HG02588 (cell line): ENCODE measurements at regions not wholly inside any gene's neighbourhood (a gene's known extent, or its start where the extent isn't known, plus 50 kb on each side); places are given as distances from the start of the nearest gene placed in this dataset.
A peak's percentile ranks its signal among the peaks of the same experiment; 100 is the strongest.
"Not testable (repeated sequence)": the region's sequence is repeated elsewhere in the genome, so short reads cannot be mapped to it uniquely, and the experiment has no call there.

Experiments used
- ATAC-seq: cut with Tn5 transposase; IDR thresholded peaks from one replicate; pipeline ENCODE4 v1.9.1; 2021; ENCODE audit warnings: mild to moderate bottlenecking, moderate library complexity; ENCODE audit not compliant: unreplicated experiment

DNA sequence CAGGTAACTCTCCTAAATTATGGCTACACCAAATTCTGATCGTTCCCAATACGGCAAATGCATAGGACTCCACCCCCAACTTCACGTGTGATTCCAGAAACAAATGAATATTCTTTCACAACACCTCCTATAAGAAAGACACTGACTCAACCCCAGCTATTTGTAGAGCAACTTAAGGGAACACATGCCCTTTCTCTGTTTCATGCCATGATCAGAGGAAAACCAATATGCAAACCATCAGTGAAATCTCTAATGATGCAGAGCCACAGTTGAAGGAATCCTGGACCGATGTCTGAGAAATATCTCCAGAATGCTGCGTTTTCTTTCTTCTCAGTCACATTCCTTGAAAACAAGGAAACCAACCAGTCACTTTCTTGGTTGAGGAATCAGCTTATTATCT lies 164.2 kb upstream of the PTBP2 start:
- no peak for ATAC-seq

DNA sequence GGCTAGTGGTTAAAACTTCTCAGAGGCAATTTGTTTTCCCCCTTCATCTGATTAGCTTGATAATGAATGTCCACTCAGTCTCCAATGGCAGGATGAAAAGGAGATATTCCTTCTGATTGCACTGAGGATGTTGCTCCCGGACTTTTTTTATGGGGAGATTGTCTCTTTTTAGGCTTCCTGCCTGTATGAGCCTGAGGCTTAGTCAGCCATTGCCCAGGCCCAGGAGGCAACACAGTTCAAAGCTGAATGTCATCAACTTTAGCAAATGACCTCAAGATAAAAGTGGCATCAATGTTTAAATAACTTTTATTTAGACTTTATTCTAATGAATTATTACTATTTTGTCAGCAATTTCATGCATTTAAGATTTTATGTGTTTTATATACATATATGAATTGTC lies 162.9 kb upstream of the PTBP2 start:
- no peak for ATAC-seq

DNA sequence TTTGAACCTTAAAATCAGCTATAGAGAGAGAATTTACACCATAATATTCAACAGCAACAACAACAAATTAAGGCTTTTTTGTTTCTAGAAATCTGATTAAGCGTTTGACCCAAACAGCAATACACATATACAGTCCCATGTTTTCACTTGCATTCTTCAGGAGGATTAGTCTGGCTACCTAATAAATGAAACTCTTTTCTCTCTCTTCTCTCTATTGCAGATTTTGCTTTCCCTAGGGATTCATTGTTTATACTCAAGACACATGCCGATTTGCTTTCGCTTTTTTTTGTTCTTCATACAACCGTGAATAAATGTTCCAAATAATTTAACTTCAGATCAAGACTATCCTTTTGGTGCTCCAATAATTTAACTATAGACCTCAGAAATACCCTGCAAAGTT lies 162.4 kb upstream of the PTBP2 start:
- no peak for ATAC-seq

DNA sequence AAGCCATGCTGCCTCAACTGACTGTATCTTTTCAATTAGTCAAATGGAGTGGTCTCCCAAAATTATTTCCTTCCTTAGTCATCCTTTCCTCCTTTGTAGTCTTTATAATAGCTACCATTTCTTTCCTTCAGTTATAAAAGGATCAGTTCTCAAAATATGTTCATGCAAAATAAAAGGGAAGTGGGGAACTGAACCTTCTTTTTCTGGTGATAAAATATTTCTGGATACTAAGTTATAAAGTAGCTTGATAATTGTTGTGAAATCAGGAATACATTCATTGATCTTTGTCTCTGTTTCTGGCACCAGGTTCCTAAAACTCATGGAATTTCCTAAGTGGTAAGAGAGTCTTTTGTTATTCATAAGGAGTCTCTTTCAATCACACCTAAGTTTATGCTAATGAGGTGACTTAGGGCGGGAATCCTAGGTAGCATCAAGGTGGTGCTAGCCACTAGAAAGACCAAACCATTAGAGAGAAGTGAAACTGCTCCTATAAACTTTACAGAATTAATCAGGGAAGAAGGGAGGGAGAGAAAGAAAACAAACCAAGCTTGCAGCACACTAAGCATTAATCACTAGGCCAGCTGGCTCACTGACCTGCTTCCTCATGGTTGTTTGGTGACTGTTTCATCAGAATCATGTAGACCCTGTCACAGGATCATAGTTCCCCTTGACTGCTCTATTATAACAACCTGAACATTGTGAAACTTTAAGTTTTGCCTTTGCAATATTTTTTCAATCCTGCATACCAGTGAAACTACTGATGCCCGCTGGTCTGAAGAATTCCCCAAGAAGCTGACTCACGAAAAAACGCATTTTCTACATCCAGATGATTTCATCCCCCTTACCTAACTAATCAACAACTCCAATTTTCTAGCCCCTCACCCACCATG lies 161.6 kb upstream of the PTBP2 start:
- ATAC-seq: no peak

DNA sequence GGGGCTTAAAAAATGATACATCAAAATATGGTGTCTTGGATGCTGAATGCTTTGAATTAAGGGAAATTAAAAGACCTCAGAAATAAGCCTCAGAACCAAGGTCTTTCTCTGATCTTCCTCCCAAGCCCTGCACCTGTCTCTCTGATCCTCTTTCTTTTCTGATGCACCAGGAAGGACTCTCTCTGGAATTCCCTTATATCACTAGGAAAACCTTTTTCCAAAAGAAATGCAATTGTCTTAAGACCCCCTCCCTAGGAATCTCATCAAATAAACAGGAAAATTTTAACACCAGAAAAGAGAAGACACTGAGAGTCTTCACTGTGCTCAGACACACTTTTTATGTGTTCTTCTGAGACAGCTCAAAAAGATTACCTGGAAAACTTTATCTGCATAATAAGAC lies 159.5 kb upstream of the PTBP2 start:
- no peak for ATAC-seq

DNA sequence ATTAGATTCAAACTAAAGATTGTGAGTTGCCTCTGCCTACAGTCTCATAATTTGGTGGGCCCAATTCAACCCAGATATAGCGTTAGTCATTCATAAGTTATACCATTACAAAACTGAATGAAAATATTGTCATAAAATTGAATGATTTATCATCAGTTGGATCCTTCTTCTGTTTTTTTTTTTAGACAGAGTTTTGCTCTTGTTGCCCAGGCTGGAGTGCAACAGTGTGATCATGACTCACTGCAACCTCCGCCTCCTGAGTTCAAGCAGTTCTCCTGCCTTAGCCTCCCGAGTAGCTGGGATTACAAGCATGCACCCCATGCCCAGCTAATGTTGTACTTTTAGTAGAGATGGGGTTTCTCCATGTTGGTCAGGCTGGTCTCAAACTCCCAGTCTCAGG lies 157.2 kb upstream of the PTBP2 start:
- ATAC-seq: not testable (repeated sequence)

DNA sequence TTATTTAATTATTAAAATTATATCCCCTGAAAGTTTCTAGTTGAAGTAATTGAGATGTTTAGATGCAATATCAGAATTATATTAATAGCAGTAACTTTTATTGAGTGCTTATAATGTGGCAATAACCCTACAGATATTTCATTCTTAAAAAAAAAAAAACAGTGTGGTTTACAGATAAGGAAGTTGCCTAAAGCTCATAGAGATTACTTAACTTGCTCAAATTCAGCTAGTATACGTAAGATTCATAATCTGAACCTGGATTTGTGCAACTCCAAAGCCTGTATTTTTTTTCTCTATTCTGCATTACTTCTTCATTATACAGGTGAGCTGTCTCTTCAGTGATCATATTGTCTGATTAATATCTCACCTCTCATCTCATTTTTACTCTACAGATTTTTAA lies 156.0 kb upstream of the PTBP2 start:
- no peak for ATAC-seq

DNA sequence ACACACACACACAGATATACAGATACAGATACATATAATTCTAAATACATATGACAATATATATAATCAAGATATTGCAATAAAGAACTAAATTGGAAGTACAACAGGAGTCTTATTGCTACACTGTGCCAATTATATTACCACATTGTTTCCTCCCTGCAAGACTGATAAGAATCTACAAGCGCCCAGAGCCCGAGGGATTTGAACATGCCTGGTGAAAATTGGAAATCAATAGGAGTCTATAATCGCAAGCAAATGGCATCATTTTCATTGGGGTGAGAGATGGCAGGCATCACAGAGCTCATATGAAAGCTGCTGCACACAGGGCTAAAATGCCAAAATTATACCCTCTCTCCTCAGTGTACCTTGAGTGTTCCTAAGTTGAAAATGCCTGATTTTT lies 152.9 kb upstream of the PTBP2 start:
- no peak for ATAC-seq

DNA sequence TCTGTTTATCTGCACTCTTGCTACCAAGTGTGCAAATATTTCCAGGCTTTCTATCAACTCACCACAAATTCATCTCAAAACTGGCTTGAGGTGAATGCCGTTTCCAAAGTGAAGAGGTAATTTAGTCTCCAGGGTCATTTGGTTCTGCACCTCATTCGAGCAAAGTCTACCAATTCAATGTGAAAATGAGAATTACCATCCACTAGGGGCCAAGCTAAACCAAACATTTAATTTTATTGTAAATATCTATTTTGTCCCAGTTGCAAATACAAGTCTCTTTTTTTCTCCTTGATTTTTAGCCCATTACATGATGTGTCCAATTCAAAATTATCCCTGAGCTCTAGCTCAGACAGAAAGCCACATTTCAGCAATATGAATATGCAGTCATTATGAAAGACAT lies 152.3 kb upstream of the PTBP2 start:
- no peak for ATAC-seq

DNA sequence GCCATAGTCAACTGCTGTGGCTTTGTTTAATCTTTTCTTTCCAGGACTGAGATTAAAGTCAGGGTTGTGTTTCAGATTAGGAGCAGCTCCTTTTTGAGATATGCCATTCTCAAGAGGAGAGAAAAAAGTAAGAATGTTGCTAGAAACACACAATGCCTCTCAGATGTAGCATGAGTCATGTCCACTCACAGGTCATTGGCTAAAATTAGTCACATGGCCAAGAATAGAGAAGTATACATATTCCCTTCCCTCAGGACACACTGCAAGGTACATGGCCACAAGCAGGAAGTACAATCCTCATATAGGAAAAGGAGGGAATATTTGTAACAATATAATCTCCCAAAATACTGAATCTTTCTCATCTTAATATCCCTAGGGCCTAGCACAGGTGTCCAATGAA lies 141.9 kb upstream of the PTBP2 start:
- ATAC-seq: no peak

DNA sequence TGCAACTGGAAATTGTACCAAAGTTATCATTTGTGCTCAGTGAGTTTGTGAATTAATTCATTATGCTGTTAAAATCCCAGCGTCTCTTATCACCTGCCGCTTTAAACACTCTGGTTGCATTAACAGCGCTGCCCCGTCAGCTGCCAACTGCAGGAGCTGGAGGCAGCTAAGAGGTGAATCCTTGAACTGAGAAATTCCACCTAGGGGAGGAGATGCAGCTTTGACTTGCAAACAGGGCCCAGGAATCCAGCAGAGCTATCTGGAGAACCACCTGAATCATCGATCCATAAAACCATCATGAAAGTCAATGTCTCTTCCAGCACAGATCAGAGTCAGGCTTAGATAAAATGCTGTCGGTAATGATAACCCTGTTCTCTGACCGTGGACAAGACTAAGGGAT lies 140.7 kb upstream of the PTBP2 start:
- ATAC-seq: no peak

DNA sequence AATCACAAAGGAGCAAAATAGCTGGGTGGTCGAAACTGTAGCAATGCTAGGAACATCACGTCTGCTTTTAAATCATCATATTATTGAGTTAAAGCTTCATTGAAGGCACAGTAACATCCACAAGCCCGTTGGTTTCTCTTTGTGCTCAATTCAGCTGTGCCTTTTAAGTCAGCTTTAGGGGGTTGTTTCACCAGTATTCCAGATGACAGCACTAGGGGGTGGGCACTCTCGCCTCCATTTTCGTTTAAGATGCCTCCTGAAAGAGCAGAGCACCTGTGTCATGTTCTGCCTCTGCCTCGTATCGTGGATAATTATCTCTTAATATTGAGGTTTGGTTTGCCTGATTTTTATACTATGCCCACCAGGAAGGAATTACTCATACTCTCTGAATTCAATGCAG lies 139.8 kb upstream of the PTBP2 start:
- ATAC-seq: no peak

DNA sequence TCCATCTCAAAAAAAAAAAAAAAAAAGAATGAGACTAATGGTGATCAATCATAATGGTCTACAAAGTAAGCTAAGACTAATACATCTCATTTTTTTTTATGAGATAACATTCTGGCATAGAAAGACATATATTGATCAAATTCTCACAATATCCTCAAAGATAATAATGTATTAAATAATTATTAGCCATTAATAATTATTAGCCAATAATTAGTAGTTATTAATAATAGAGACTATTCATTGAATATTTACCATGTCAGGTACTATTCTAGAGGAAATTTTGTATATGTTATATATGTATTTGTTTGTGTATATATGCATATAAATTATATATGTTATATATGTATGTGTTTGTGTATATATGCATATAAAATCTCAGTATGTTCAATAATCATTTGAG lies 137.7 kb upstream of the PTBP2 start:
- no peak for ATAC-seq

DNA sequence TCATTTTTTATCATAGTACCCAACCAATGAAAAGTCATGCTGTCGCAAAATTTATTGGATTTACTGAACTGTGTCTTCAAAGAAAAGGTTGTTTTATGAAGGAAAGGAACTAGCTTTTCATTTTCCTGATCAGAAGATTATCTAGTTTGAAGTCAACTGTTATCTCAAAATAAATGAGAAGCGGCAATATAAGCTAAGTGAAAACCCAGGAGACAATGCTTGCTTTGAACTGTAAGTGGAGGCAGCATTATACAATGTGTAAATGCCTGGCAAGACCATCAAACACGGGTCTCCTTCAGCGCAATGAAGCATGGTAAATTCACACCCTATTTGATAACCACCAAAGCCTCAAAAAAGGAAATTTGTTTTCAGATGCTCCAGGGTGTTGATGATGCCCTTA lies 134.4 kb upstream of the PTBP2 start:
- ATAC-seq: no peak

DNA sequence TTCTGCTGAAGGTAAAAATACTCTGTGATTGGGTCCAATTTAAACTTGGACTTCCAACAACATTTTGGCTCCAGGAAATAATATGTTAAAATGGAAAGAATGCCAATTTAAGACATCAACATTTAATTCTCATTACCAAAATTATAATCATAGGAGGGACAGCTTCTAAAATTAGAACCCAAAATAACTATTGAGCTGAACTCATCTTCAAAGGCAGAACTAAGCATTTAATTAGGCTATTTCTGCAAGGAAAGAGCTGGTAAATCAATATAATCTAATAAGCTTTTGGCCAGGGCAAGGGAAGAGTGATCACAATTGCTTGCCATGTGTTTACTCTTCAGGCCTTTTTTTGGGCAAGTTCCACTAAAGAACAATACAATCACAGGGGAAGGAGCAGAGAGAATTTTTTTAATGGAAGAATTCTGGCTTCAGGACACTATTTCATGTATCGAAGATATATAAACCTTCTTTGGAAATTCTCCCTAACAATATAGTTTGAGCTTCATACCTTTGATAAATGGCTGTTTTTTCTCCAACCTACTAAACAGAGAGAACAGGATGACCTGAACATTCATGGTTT lies 133.1 kb upstream of the PTBP2 start:
- ATAC-seq: no peak

DNA sequence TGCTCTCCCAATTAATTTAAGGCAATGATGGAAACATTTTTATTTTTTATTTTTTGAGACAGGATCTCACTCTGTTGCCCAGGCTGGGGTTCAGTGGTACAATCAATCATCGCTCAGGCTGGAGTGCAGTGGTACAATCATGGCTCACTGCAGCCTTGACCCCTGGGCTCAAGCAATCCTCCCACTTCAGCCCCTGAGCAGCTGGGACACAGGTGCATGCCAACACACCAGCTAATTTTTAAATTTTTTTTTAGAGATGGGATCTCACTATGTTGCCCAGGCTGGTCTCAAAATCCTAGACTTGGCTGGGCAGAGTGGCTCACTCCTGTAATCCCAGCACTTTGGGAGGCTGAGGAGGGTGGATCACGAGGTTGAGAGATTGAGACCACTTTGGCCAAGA lies 126.1 kb upstream of the PTBP2 start:
- ATAC-seq: not testable (repeated sequence)

DNA sequence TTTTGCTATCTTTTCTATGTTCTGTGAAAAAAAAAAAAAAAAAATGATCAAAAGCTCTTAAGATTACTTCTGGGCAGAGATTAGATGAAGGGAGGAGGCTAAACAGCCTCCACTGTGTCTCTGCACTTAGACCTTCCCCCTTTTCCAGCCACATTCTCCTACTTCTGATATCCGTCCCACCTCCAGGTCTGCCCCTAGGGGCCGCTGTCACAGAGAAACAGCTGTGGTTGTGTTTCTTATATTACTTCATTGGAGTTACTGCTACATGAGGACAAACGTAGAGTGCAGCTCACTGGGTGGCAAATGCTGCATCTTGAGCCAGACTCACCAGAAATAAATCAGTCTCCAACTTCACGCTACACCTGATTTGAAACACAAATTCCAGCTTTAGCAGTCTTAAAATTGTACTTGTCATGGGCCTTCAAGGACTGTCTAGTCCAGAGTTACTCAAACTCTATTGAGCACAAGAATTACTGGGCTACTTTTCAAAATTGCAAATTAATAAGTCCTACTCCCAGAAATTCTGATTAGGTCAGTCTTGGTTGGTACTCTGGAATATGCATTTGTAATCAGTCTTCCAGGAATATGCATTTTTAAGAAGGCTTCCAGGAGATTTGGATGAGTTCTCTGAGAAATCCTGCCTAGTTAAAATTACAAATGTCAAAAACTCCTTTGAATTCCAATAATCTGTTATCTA lies 125.2 kb upstream of the PTBP2 start:
- peak; percentile 75 for ATAC-seq

DNA sequence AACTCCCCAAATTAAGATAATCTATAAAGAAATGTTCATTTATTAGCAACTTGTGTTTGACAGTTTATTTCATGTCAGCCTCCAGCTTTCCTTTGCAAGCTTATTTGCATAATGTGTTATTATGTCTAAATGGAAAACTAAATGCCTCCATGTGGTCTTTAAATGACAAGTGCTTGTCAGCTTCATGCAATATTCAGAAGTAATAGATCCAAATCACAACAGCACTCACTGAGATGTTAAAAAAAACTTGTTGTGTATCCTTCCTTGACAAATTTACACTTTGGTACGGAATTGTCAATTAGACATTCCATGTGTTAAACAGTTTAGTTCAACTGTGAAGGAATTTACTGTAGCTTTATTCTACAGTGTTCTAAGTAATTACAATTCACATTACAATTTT lies 124.4 kb upstream of the PTBP2 start:
- ATAC-seq: no peak

DNA sequence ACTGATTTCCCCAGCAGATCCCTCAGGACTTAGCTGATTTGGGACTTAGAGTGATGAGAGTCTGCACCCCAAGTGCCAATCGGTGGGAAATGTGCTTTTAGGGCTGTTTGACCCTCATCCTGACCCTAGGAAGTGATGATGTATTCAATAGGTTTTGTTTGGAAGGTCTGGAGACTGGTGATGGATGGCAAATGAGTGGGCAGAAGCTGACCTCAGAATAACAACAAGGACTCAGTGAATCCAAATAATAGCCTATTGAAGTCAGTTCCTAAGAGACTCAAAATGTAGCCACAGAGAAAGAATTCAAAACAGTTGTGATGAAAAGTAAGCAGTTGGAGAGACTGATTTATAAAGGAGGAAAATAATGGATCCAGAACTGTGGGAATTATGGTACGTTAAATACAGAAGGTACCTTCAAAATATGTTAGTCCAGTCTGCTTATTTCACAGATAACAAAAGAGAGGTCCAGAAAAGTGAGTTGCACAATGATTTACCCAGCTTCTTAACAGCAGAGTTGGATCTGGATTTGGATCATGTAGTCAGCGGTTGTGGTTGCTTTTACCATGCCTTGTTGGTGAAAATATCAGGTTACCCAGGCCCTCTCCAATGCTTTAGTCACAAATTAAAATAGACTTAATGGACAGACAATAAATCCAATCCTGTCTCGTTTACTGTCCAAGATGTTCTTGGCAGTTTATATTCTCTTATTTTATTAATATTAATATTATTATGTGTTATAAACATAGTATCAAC lies 123.0 kb upstream of the PTBP2 start:
- ATAC-seq: no peak

DNA sequence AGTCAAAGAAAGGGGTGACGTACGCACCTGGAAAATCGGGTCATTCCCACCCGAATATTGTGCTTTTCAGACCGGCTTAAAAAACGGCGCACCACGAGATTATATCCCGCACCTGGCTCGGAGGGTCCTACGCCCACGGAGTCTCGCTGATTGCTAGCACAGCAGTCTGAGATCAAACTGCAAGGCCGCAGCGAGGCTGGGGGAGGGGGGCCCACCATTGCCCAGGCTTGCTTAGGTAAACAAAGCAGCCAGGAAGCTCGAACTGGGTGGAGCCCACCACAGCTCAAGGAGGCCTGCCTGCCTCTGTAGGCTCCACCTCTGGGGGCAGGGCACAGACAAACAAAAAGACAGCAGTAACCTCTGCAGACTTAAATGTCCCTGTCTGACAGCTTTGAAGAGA lies 117.0 kb upstream of the PTBP2 start:
- ATAC-seq: not testable (repeated sequence)

DNA sequence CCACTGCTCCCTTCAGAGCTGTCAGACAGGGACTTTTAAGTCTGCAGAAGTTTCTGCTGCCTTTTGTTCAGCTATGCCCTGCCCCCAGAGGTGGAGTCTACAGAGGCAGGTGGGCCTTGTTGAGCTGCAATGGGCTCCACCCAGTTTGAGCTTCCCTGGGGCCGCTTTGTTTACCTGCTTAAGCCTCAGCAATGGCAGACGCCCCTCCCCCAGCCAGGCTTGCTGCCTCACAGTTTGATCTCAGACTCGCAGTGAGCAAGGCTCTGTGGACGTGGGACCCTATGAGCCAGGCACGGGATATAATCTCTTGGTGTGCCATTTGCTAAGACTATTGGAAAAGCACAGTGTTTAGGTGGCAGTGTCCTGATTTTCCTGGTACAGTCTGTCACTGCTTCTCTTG lies 104.2 kb upstream of the PTBP2 start:
- not testable (repeated sequence) for ATAC-seq
